Common myeloid progenitor, CD34-positive (primary cell): ENCODE measurements at regions not wholly inside any gene's neighbourhood (a gene's known extent, or its start where the extent isn't known, plus 50 kb on each side); places are given as distances from the start of the nearest gene placed in this dataset.
A peak's percentile ranks its signal among the peaks of the same experiment; 100 is the strongest.

ENCODE experiments used
- CTCF ChIA-PET: fragments of 350-600 bp; sonication (Branson Sonifier 250); formaldehyde crosslinking; loops from one replicate; lab custom pipeline; 2021; ENCODE audit warnings: antibody characterized with exemption; lab: Charles Lee
- POLR2A ChIA-PET: fragments of 350-600 bp; sonication (Branson Sonifier 250); formaldehyde crosslinking; loops from one replicate; lab custom pipeline; 2021; ENCODE audit warnings: antibody characterized with exemption; lab: Charles Lee
- DNase-seq, 3 donors: peaks; one replicate each; pipeline versions ENCODE4 v3.0.0 to v3.0.0-alpha.2; 2013
- H3K27ac ChIP-seq, 2 experiments: 1 replicate in 1 of 2; 2 replicates in 1 of 2; pipeline ENCODE4 v1.7.0; 2013; ENCODE audit warnings: inconsistent platforms in 2 of 2, low read length in 2 of 2, mild to moderate bottlenecking in 2 of 2, low read depth in 1 of 2, moderate library complexity in 1 of 2; ENCODE audit not compliant: severe bottlenecking in 2 of 2, insufficient read depth in 1 of 2, poor library complexity in 1 of 2
- H3K27me3 ChIP-seq, 5 experiments: replicated peaks in 2 of 5; 1 replicate in 3 of 5; 2 replicates in 2 of 5; pipeline versions ENCODE4 v1.6.1 to v1.7.0; 2013; ENCODE audit warnings: low read length in 4 of 5, mild to moderate bottlenecking in 2 of 5, moderate library complexity in 2 of 5, inconsistent platforms in 1 of 5; ENCODE audit not compliant: insufficient read depth in 5 of 5, control insufficient read depth in 4 of 5
- H3K36me3 ChIP-seq, 4 experiments: 1 replicate in 2 of 4; 2 replicates in 2 of 4; pipeline versions ENCODE4 v1.6.1 to v1.7.0; 2013; ENCODE audit warnings: low read length in 3 of 4, control low read depth in 1 of 4, mild to moderate bottlenecking in 1 of 4; ENCODE audit not compliant: control insufficient read depth in 4 of 4, insufficient read depth in 4 of 4
- H3K4me1 ChIP-seq, 4 experiments: 1 replicate in 3 of 4; 2 replicates in 1 of 4; pipeline versions ENCODE4 v1.6.1 to v1.7.1; 2013; ENCODE audit warnings: low read length in 3 of 4, mild to moderate bottlenecking in 3 of 4, control low read depth in 1 of 4, inconsistent platforms in 1 of 4, moderate library complexity in 1 of 4; ENCODE audit not compliant: control insufficient read depth in 4 of 4, insufficient read depth in 4 of 4; ENCODE audit errors: control extremely low read depth in 1 of 4
- H3K4me3 ChIP-seq, 7 experiments: 1 replicate in 4 of 7; 2 replicates in 3 of 7; pipeline versions ENCODE4 v1.5.1 to v1.7.0; 2013; ENCODE audit warnings: mild to moderate bottlenecking in 7 of 7, low read length in 6 of 7, moderate library complexity in 6 of 7, inconsistent platforms in 2 of 7, low read depth in 2 of 7, control low read depth in 1 of 7; ENCODE audit not compliant: insufficient read depth in 4 of 7, control insufficient read depth in 1 of 7; ENCODE audit errors: extremely low read depth in 1 of 7
- H3K9me3 ChIP-seq, 5 experiments: 1 replicate in 4 of 5; 2 replicates in 1 of 5; pipeline versions ENCODE4 v1.6.1 to v1.7.1; 2013; ENCODE audit warnings: low read length in 4 of 5, mild to moderate bottlenecking in 2 of 5, inconsistent platforms in 1 of 5, low read depth in 1 of 5, moderate library complexity in 1 of 5; ENCODE audit not compliant: control insufficient read depth in 4 of 5, insufficient read depth in 2 of 5; ENCODE audit errors: control extremely low read depth in 1 of 5
- WGBS: methylation state at CpG from one replicate; pipeline ENCODE4 v1.1.5; 2013; ENCODE audit not compliant: insufficient coverage; 5-methylcytosine and 5-hydroxymethylcytosine counted together

- ChIA-PET POLR2A (no interaction called here), CTCF (interaction anchor here (1.0 kb wide), 1 partner anchor 10 kb away, joined by 3 read pairs; no protein-coding TSS in a partner anchor)
- Histone ChIP-seq H3K4me1 (peaks cover 7 to 41% (median 24%) of the 10 kb centered on the region in 4 experiments), H3K36me3 (no peaks in the 10 kb centered on the region), H3K27me3 (no peaks in the 10 kb centered on the region), H3K4me3 (no peak overlapping the region), H3K9me3 (peaks cover 0 to 4% (median 0%) of the 10 kb centered on the region in 5 experiments), H3K27ac (no peak overlapping the region)
- no peak for DNase-seq
- WGBS = no CpG with 5 or more reads among the region's 2 CpGs
Observed at GRCh38 chr10:30756151-30756550, 126.6 kb upstream of the LYZL2 start.

GRCh38 chr10:30755441-30755953, 125.9 kb upstream of the LYZL2 start:
- ChIA-PET CTCF (interaction anchor here (1.0 to 1.4 kb wide), 5 partner anchors 8 to 28 kb away, joined by 3 to 10 read pairs (median 3); no protein-coding TSS in a partner anchor), POLR2A (no interaction called here)
- peaks cover 0 to 4% (median 0%) of the 10 kb centered on the region in 5 experiments for H3K9me3 ChIP-seq
- H3K4me1 ChIP-seq = peaks cover 11 to 48% (median 30%) of the 10 kb centered on the region in 4 experiments
- H3K4me3 ChIP-seq = no peak overlapping the region
- no peaks in the 10 kb centered on the region for H3K36me3 ChIP-seq
- no peak for DNase-seq
- H3K27ac ChIP-seq = no peak overlapping the region
- 98% methylated on average over 3 of the region's 6 CpGs for WGBS
- H3K27me3 ChIP-seq = no peaks in the 10 kb centered on the region

GRCh38 chr10:30752481-30752881, 122.9 kb upstream of the LYZL2 start:
- ChIA-PET POLR2A (interaction anchor here (0.6 kb wide), 1 partner anchor 1054 kb away, joined by 3 read pairs; no protein-coding TSS in a partner anchor), CTCF (interaction anchor here (0.6 to 6.4 kb wide), 19 partner anchors 10 to 1058 kb away, joined by 3 to 56 read pairs (median 4); no protein-coding TSS in a partner anchor)
- 56% methylated on average over 9 of the region's 10 CpGs for WGBS
- no peaks in the 10 kb centered on the region for H3K36me3 ChIP-seq
- H3K4me1 ChIP-seq = peaks cover 14 to 66% (median 45%) of the 10 kb centered on the region in 4 experiments
- peak; percentile 54 to 80 (median 57) for DNase-seq
- H3K27me3 ChIP-seq = no peaks in the 10 kb centered on the region
- peak overlapping the region in 1 of 2 experiments; percentile 26 for H3K27ac ChIP-seq
- no peak overlapping the region for H3K4me3 ChIP-seq
- H3K9me3 ChIP-seq = peaks cover 0 to 4% (median 0%) of the 10 kb centered on the region in 5 experiments

GRCh38 chr10:30751678-30752331, 122.3 kb upstream of the LYZL2 start:
- no peak overlapping the region for H3K4me3 ChIP-seq
- 69% methylated on average over 11 of the region's 14 CpGs for WGBS
- H3K27me3 ChIP-seq = no peaks in the 10 kb centered on the region
- H3K9me3 ChIP-seq = no peaks in the 10 kb centered on the region
- peak; percentile 51 to 84 (median 52) for DNase-seq
- no peaks in the 10 kb centered on the region for H3K36me3 ChIP-seq
- H3K4me1 ChIP-seq = peaks cover 14 to 66% (median 47%) of the 10 kb centered on the region in 4 experiments
- ChIA-PET CTCF (interaction anchor here (0.6 to 6.4 kb wide), 23 partner anchors 11 to 1088 kb away, joined by 3 to 56 read pairs (median 4); partner anchors contain the start of gene ZNF438), POLR2A (interaction anchor here (0.6 kb wide), 1 partner anchor 1055 kb away, joined by 3 read pairs; no protein-coding TSS in a partner anchor)
- peak overlapping the region in 1 of 2 experiments; percentile 12 for H3K27ac ChIP-seq

GRCh38 chr10:30750971-30751677, 121.6 kb upstream of the LYZL2 start:
- Histone ChIP-seq H3K4me3 (peak overlapping the region in 4 of 7 experiments; percentile 1 to 39 (median 18)), H3K27ac (peak overlapping the region; percentile 1 to 12), H3K27me3 (no peaks in the 10 kb centered on the region), H3K9me3 (no peaks in the 10 kb centered on the region), H3K36me3 (no peaks in the 10 kb centered on the region), H3K4me1 (peaks cover 14 to 69% (median 49%) of the 10 kb centered on the region in 4 experiments)
- peak; percentile 70 to 93 (median 75) for DNase-seq
- ChIA-PET CTCF (interaction anchor here (0.9 to 6.4 kb wide), 15 partner anchors 12 to 1057 kb away, joined by 3 to 56 read pairs (median 4); partner anchors contain the start of gene ZNF438), POLR2A (no interaction called here)
- 17% methylated on average over 8 of the region's 10 CpGs for WGBS

GRCh38 chr10:30749385-30749784, 119.8 kb upstream of the LYZL2 start:
- DNase-seq = no peak
- Histone ChIP-seq H3K4me3 (no peak overlapping the region), H3K27ac (no peak overlapping the region), H3K4me1 (peaks cover 14 to 66% (median 50%) of the 10 kb centered on the region in 4 experiments), H3K36me3 (no peaks in the 10 kb centered on the region), H3K27me3 (no peaks in the 10 kb centered on the region), H3K9me3 (no peaks in the 10 kb centered on the region)
- WGBS = 98% methylated on average over 7 of the region's 8 CpGs
- ChIA-PET POLR2A (no interaction called here), CTCF (interaction anchor here (0.6 to 6.4 kb wide), 5 partner anchors 13 to 161 kb away, joined by 4 to 56 read pairs (median 7); no protein-coding TSS in a partner anchor)
